Loucy (cell line): ENCODE measurements at regions not wholly inside any gene's neighbourhood (a gene's known extent, or its start where the extent isn't known, plus 50 kb on each side); places are given as distances from the start of the nearest gene placed in this dataset.

Experiments used
- H2AFZ ChIP-seq: fragments of 200-600 bp; sonication (generic); 2 replicates; pipeline ENCODE4 v1.6.0; 2016; ENCODE audit warnings: antibody characterized with exemption, mild to moderate bottlenecking, low read length, moderate library complexity
- H3F3A ChIP-seq: fragments of 200-600 bp; 2 replicates; pipeline ENCODE4 v1.6.0; 2016; ENCODE audit warnings: antibody characterized with exemption, low read depth, mild to moderate bottlenecking
- H3K27me3 ChIP-seq: fragments of 200-600 bp; sonication (generic); 2 replicates; pipeline ENCODE4 v1.6.1; 2014; ENCODE audit warnings: low read length, mild to moderate bottlenecking; ENCODE audit not compliant: insufficient read depth, poor library complexity, severe bottlenecking
- H3K36me3 ChIP-seq: fragments of 200-600 bp; sonication (generic); 2 replicates; pipeline ENCODE4 v1.6.1; 2016; ENCODE audit warnings: low read length; ENCODE audit not compliant: insufficient read depth
- H3K4me1 ChIP-seq: fragments of 200-600 bp; sonication (generic); 2 replicates; pipeline ENCODE4 v1.5.1; 2014; ENCODE audit warnings: low read length, mild to moderate bottlenecking; ENCODE audit not compliant: insufficient read depth, poor library complexity, severe bottlenecking
- H3K4me2 ChIP-seq: fragments of 200-600 bp; sonication (generic); 2 replicates; pipeline ENCODE4 v1.6.0; 2014; ENCODE audit warnings: antibody characterized with exemption, low read length, low read depth, mild to moderate bottlenecking; ENCODE audit not compliant: poor library complexity, severe bottlenecking
- H3K4me3 ChIP-seq: fragments of 200-600 bp; sonication (generic); 2 replicates; pipeline ENCODE4 v1.5.1; 2014; ENCODE audit warnings: low read length, mild to moderate bottlenecking, mixed read lengths; ENCODE audit not compliant: poor library complexity, severe bottlenecking
- H3K79me2 ChIP-seq: fragments of 200-600 bp; sonication (generic); 2 replicates; pipeline ENCODE4 v1.6.1; 2014; ENCODE audit warnings: low read length; ENCODE audit not compliant: insufficient read depth
- H3K9ac ChIP-seq: fragments of 200-600 bp; sonication (generic); 2 replicates; pipeline ENCODE4 v1.6.0; 2014; ENCODE audit warnings: mild to moderate bottlenecking, low read depth, low read length, moderate library complexity; ENCODE audit not compliant: poor library complexity, severe bottlenecking
- H3K9me2 ChIP-seq: fragments of 200-600 bp; sonication (generic); replicated peaks from 2 replicates; pipeline ENCODE4 v1.6.1; 2016; ENCODE audit warnings: low read depth, low read length, mixed read lengths
- H3K9me3 ChIP-seq: fragments of 200-600 bp; sonication (generic); 2 replicates; pipeline ENCODE4 v1.6.1; 2014; ENCODE audit warnings: mild to moderate bottlenecking, antibody characterized with exemption, low read length, low read depth; ENCODE audit not compliant: insufficient read depth
- H4K20me1 ChIP-seq: fragments of 200-600 bp; sonication (generic); 2 replicates; pipeline ENCODE4 v1.6.0; 2014; ENCODE audit warnings: antibody characterized with exemption, low read length, mild to moderate bottlenecking; ENCODE audit not compliant: insufficient read depth, poor library complexity, severe bottlenecking
- EZH2phosphoT487 ChIP-seq: fragments of 200-600 bp; IDR thresholded peaks from 2 replicates; pipeline ENCODE4 v1.6.1; 2018; ENCODE audit warnings: antibody characterized with exemption, mild to moderate bottlenecking, moderate library complexity, borderline replicate concordance
- TF ChIP-seq, protein P1 (sequence below): fragments of 200-600 bp; sonication (generic); conservative IDR thresholded peaks from 2 replicates; pipeline ENCODE4 v1.5.1; 2014; ENCODE audit warnings: mild to moderate bottlenecking, antibody characterized with exemption, low read length

- Histone ChIP-seq H3K9me3 (no peaks in the 10 kb centered on the region), H2AFZ (no peak overlapping the region), H3K4me2 (no peak overlapping the region), H3K9ac (no peak overlapping the region), H3K4me1 (no peaks in the 10 kb centered on the region), H4K20me1 (no peaks in the 10 kb centered on the region), H3K9me2 (no peaks in the 10 kb centered on the region), H3F3A (no peaks in the 10 kb centered on the region), H3K36me3 (no peaks in the 10 kb centered on the region), H3K4me3 (no peak overlapping the region), H3K79me2 (no peaks in the 10 kb centered on the region), H3K27me3 (no peaks in the 10 kb centered on the region)
- TF ChIP-seq EZH2phosphoT487 = no peak
- TF ChIP-seq, protein P1, sequence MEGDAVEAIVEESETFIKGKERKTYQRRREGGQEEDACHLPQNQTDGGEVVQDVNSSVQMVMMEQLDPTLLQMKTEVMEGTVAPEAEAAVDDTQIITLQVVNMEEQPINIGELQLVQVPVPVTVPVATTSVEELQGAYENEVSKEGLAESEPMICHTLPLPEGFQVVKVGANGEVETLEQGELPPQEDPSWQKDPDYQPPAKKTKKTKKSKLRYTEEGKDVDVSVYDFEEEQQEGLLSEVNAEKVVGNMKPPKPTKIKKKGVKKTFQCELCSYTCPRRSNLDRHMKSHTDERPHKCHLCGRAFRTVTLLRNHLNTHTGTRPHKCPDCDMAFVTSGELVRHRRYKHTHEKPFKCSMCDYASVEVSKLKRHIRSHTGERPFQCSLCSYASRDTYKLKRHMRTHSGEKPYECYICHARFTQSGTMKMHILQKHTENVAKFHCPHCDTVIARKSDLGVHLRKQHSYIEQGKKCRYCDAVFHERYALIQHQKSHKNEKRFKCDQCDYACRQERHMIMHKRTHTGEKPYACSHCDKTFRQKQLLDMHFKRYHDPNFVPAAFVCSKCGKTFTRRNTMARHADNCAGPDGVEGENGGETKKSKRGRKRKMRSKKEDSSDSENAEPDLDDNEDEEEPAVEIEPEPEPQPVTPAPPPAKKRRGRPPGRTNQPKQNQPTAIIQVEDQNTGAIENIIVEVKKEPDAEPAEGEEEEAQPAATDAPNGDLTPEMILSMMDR = no peak
Observed at GRCh38 chr16:48833461-48833860, 223.5 kb upstream of the N4BP1 start.

- TF ChIP-seq, protein P1 = no peak; the same call in 1 of the 2 replicates
- no peak for TF ChIP-seq EZH2phosphoT487
- H3K4me1 ChIP-seq = no peaks in the 10 kb centered on the region
- no peaks in the 10 kb centered on the region for H3K9me3 ChIP-seq
- H4K20me1 ChIP-seq = no peaks in the 10 kb centered on the region
- H3K9me2 ChIP-seq = no peaks in the 10 kb centered on the region
- no peak overlapping the region for H3K4me3 ChIP-seq
- H3F3A ChIP-seq = no peaks in the 10 kb centered on the region
- no peaks in the 10 kb centered on the region for H3K36me3 ChIP-seq
- H2AFZ ChIP-seq = no peak overlapping the region
- H3K4me2 ChIP-seq = no peak overlapping the region
- no peaks in the 10 kb centered on the region for H3K79me2 ChIP-seq
- no peak overlapping the region for H3K9ac ChIP-seq
- no peaks in the 10 kb centered on the region for H3K27me3 ChIP-seq
Observed at GRCh38 chr16:48831076-48831722, 221.2 kb upstream of the N4BP1 start.

- Histone ChIP-seq H3K4me1 (no peaks in the 10 kb centered on the region), H3K27me3 (no peaks in the 10 kb centered on the region), H3K4me2 (no peak overlapping the region), H3K9ac (no peak overlapping the region), H3K4me3 (no peak overlapping the region), H3K79me2 (no peaks in the 10 kb centered on the region), H3K36me3 (no peaks in the 10 kb centered on the region), H2AFZ (no peak overlapping the region), H3K9me3 (no peaks in the 10 kb centered on the region), H3F3A (no peaks in the 10 kb centered on the region), H3K9me2 (no peaks in the 10 kb centered on the region), H4K20me1 (no peaks in the 10 kb centered on the region)
- TF ChIP-seq, protein P1 = no peak
Observed at GRCh38 chr16:48829336-48830310, 219.6 kb upstream of the N4BP1 start.
